LNCaP clone FGC (cell line): ENCODE measurements at regions not wholly inside any gene's neighbourhood (a gene's known extent, or its start where the extent isn't known, plus 50 kb on each side); places are given as distances from the start of the nearest gene placed in this dataset.
A peak's percentile ranks its signal among the peaks of the same experiment; 100 is the strongest.
"Not testable (repeated sequence)": the region's sequence is repeated elsewhere in the genome, so short reads cannot be mapped to it uniquely, and the experiment has no call there.

Experiments
- DNase-seq: peaks from one replicate; pipeline ENCODE4 v3.0.0-alpha.2; 2011; ENCODE audit warnings: low read depth
- H3K4me3 ChIP-seq: 2 replicates; pipeline ENCODE4 v1.5.1; 2011; ENCODE audit warnings: mild to moderate bottlenecking, low read depth, low read length, control low read depth
- CTCF ChIP-seq: IDR thresholded peaks from 2 replicates; pipeline ENCODE4 v1.5.1; 2012; ENCODE audit warnings: mild to moderate bottlenecking; ENCODE audit not compliant: control insufficient read depth, insufficient read depth; ENCODE audit errors: extremely low read depth

DNA sequence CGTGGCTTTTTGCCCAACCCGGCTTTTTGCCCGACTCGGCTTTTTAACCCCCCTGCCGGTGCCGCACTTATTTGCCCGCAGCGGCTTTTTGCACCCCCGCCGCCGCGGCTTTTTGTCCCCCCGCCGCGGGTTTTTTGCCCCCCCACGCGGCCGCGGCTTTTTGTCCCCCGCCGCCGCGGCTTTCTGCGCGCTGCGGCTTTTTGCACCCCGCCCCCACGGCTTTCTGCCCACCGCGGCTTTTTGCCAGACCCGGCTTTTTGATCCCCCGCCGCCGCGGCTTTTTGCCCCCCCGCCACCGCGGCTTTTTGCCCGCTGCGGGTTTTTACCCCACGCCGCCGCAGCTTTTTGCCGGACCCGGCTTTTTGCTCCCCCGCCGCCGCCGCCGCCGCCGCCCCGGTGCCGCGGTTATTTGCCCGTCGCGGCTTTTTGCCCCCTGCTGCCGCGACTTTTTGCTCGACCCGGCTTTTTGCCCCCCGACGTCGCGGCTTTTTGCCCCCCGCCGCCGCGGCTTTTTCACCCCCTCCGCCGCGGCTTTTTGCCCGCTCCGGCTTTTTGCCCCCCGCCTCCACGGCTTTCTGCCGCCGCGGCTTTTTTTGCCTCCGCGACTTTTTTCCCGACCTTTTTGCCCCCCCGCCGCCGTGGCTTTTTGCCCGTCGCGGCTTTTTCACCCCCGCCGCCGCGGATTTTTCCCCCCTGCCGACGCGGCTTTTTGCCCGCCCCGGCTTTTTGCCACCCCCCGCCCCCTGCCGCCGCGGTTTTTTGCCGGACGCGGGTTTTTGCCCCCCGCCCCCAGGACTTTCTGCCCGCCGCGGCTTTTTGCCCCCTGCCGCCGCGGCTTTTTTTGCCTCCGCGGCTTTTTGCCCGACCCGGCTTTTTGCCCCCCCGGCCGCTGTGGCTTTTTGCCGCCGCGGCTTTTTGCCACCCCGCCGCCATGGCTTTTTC, 2786.5 kb downstream of the RPIA start:
- H3K4me3 ChIP-seq: peak overlapping the region; percentile 21; the same call in 1 of the 2 replicates
- no peak for DNase-seq
- no peak for TF ChIP-seq CTCF

GRCh38 chr2:91478851-91479718, 2787.6 kb downstream of the RPIA start:
- not testable (repeated sequence) for H3K4me3 ChIP-seq, DNase-seq

DNA sequence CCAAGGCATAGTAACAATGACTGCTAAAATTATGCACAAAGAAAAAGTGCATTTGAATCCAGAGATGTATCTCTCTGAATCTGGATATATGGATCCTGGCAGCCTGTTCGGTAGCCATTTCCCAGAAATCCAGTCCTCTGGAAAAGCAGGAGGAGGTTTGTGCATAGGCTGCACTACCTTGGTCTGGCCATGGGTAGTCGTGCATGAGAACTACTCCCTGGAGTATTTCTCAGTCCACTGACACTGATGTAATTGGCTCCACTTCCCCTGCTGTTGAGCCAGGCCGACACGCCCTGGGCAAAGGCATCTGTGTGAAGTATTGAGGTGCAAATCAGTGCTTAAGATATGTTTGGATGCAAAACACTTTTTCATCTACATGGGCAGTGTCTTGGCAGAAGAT, 2793.8 kb downstream of the RPIA start:
- not testable (repeated sequence) for H3K4me3 ChIP-seq, DNase-seq

DNA sequence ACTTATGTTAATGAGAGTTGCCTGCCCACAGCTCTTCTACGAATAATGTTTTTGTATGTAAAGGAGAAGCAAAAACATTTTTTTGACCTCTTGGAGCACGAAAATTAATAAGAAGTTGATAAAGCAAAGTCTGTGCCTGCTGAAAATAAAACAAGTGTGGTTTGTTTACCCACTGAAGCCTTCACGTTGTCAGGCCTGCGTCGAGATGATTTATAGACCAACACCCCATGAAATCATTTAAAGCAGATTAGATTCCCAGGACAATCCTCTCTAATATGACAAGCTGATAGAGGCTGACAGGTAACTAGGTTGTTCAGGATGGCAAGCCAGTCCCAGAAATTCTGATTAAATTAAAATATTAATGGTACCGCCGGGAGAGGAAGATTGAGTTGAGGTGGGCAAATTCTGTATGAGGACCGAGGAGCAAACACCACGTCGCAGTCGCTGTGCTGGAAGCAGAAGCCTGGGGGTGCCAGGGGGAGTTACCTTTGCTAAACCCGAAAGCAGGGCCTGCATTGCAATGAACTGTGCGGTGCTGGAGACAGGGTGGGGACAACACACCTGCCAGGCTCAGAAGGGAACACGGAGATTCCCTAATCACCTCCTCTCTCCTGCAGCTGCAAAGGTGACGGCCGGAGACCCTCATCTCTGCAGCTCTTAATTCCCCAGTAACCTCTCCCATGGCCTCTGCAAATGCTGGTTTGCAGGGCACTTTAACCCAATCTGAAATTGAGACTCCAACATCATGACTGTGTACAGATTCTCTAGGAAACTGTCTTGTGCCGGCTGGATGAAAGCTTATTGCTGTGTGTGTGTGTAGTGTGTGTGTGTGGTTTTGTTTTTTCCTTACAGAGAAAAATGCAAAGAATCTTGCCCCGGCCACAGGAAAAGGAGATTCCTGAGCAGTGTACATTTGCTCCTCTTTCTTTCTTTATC, 2805.9 kb downstream of the RPIA start:
- DNase-seq: not testable (repeated sequence)

GRCh38 chr2:91498065-91498449, 2806.6 kb downstream of the RPIA start:
- not testable (repeated sequence) for H3K4me3 ChIP-seq, DNase-seq

More for the DNA sequence above, 2805.9 kb downstream of the RPIA start:
- not testable (repeated sequence) for H3K4me3 ChIP-seq

GRCh38 chr2:91498513-91499250, 2807.2 kb downstream of the RPIA start:
- not testable (repeated sequence) for DNase-seq, H3K4me3 ChIP-seq

- H3K4me3 ChIP-seq, DNase-seq: not testable (repeated sequence)
These were observed 2808.1 kb downstream of the RPIA start for GRCh38 chr2:91499431-91500050.

- not testable (repeated sequence) for DNase-seq, H3K4me3 ChIP-seq
These were observed 2808.9 kb downstream of the RPIA start for GRCh38 chr2:91500246-91500977.

- DNase-seq, H3K4me3 ChIP-seq: not testable (repeated sequence)
These were observed 2809.5 kb downstream of the RPIA start for GRCh38 chr2:91500978-91501310.

GRCh38 chr2:91501481-91502080, 2810.1 kb downstream of the RPIA start:
- H3K4me3 ChIP-seq, DNase-seq: not testable (repeated sequence)

- DNase-seq, H3K4me3 ChIP-seq: not testable (repeated sequence)
These were observed 2812.1 kb downstream of the RPIA start for GRCh38 chr2:91503572-91503958.

- DNase-seq, H3K4me3 ChIP-seq: not testable (repeated sequence)
These were observed 2812.7 kb downstream of the RPIA start for GRCh38 chr2:91503959-91504741.

- DNase-seq, H3K4me3 ChIP-seq: not testable (repeated sequence)
These were observed 2817.3 kb downstream of the RPIA start for GRCh38 chr2:91508816-91509215.

DNA sequence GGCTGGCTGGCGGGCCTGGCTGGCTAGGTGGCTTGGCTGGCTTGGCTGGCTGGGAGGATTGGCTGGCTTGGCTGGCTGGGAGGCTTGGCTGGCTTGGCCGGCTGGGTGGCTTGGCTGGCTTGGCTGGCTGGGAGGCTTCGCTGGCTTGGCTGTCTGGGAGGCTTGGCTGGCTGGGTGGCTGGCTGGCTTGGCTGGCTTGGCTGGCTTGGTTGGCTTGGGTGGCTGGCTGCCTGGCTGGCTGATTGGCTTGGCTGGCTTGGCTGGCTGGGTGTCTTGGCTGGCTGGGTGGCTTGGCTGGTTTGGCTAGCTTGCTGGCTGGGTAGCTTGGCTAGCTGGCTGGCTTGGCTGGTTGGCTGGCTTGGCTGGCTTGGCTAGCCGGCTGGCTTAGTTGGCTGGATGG, 2817.8 kb downstream of the RPIA start:
- not testable (repeated sequence) for DNase-seq, H3K4me3 ChIP-seq

GRCh38 chr2:91511166-91511565, 2819.7 kb downstream of the RPIA start:
- DNase-seq, H3K4me3 ChIP-seq: not testable (repeated sequence)
